Bronchial epithelial cell (primary cell): ENCODE measurements at regions not wholly inside any gene's neighbourhood (a gene's known extent, or its start where the extent isn't known, plus 50 kb on each side); places are given as distances from the start of the nearest gene placed in this dataset.

Source experiments
- DNase-seq: peaks from one replicate; pipeline ENCODE4 v3.0.0-alpha.2; 2010; ENCODE audit warnings: low read depth
- FAIRE-seq: peaks from 2 replicates; lab custom pipeline; 2011; peaks lifted over from hg19 to GRCh38; lab: Jason Lieb, UNC
- H3K27me3 ChIP-seq: 2 replicates; pipeline ENCODE4 v1.5.1; 2011; ENCODE audit warnings: low read length; ENCODE audit not compliant: control insufficient read depth, insufficient read depth
- H3K36me3 ChIP-seq: 2 replicates; pipeline ENCODE4 v1.5.1; 2011; ENCODE audit warnings: low read length; ENCODE audit not compliant: control insufficient read depth, insufficient read depth
- H3K4me3 ChIP-seq: 2 replicates; pipeline ENCODE4 v1.5.1; 2011; ENCODE audit warnings: mild to moderate bottlenecking, low read depth, low read length, control low read depth
- TF ChIP-seq, protein P1 (sequence below): IDR thresholded peaks from 2 replicates; pipeline ENCODE4 v1.5.1; 2011; ENCODE audit warnings: mild to moderate bottlenecking, moderate library complexity, low read length, control low read depth, inconsistent platforms; ENCODE audit not compliant: insufficient read depth, severe bottlenecking

DNA sequence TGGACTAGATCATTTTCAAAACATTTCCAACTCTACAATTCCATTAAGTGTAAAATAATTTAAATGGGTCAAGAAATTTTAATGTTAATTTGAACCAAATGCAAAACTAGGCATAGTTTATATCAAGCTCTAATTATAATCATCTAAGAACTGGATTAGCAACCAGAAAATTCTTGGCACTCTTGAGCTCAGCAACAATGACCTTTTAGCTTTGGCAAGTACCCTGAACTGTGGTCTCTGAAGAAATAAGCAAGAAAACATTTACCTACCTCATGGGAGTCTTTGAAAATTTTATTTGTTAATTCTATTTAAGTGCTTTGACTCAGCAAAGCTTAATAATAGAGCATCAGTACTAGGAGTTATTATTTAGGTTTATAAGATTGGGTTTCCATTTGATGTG is 313.2 kb downstream of the SATB2 start:
- Histone ChIP-seq H3K36me3 (no peaks in the 10 kb centered on the region), H3K27me3 (no peaks in the 10 kb centered on the region), H3K4me3 (no peak overlapping the region)
- FAIRE-seq (no peak), DNase-seq (no peak)
- TF ChIP-seq, protein P1, sequence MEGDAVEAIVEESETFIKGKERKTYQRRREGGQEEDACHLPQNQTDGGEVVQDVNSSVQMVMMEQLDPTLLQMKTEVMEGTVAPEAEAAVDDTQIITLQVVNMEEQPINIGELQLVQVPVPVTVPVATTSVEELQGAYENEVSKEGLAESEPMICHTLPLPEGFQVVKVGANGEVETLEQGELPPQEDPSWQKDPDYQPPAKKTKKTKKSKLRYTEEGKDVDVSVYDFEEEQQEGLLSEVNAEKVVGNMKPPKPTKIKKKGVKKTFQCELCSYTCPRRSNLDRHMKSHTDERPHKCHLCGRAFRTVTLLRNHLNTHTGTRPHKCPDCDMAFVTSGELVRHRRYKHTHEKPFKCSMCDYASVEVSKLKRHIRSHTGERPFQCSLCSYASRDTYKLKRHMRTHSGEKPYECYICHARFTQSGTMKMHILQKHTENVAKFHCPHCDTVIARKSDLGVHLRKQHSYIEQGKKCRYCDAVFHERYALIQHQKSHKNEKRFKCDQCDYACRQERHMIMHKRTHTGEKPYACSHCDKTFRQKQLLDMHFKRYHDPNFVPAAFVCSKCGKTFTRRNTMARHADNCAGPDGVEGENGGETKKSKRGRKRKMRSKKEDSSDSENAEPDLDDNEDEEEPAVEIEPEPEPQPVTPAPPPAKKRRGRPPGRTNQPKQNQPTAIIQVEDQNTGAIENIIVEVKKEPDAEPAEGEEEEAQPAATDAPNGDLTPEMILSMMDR = no peak

DNA sequence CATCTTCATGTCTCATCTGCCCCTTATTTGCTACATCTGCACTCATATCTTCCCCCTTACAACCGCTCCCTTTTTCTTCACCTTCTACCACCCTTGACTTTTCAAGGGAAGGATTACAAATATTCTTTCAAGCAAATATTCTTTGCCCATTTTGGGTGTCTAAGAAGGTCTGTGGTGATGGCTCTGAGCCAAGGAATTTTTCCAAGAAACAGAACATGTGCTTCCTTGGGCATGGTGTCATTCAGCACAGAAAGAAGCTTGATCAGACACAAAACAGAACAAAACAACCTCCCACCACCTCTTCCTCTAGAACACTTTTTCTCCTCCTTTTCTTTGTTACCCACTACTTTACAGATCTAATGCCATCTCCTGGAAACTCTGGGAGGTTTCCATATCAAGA is 313.7 kb downstream of the SATB2 start:
- FAIRE-seq = no peak
- Histone ChIP-seq H3K27me3 (no peaks in the 10 kb centered on the region), H3K4me3 (no peak overlapping the region), H3K36me3 (no peaks in the 10 kb centered on the region)
- DNase-seq = no peak
- TF ChIP-seq, protein P1 = no peak

DNA sequence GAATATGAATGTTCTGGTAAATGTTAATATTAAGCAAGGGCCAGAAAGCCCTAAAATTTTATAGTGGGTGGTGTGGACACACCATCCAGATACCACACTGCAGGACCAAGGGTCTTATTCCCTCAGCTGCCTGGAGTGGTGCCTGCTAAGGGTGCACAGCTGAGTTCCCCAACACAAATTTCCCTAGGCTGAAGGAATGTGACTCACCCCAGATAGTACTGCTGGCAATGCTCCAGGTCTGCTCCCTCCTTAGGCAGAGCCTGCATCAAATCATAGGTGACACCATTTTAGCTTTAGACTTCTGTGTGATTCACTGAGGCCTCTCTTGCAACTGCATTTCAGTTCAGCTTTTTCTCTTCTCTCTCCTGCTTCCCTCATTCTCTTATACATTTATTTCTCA is 321.1 kb downstream of the SATB2 start:
- H3K4me3 ChIP-seq = no peak overlapping the region
- TF ChIP-seq, protein P1 = no peak
- H3K27me3 ChIP-seq = no peaks in the 10 kb centered on the region
- DNase-seq = peak; percentile 52
- no peak for FAIRE-seq
- H3K36me3 ChIP-seq = no peaks in the 10 kb centered on the region

DNA sequence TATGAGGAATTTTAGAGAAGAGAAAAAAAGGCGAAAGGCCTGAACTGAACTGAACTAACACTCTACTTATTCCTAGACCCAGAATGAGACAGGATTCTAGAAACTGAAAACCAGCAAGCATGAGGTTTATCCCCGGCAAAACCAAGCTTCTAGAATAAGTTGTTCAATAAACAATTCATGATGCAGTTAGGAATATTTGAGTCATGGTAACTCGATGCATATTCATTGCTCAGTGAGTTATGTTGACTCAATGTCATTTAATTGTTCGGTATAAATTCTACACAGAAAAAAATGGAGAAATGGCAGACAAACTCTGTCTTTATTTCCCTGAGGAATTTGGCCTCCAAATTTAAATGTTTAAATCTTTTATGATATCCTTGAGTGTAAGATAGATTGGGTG is 321.5 kb downstream of the SATB2 start:
- FAIRE-seq = no peak
- TF ChIP-seq, protein P1 = no peak
- H3K27me3 ChIP-seq = no peaks in the 10 kb centered on the region
- H3K36me3 ChIP-seq = no peaks in the 10 kb centered on the region
- no peak for DNase-seq
- H3K4me3 ChIP-seq = no peak overlapping the region

DNA sequence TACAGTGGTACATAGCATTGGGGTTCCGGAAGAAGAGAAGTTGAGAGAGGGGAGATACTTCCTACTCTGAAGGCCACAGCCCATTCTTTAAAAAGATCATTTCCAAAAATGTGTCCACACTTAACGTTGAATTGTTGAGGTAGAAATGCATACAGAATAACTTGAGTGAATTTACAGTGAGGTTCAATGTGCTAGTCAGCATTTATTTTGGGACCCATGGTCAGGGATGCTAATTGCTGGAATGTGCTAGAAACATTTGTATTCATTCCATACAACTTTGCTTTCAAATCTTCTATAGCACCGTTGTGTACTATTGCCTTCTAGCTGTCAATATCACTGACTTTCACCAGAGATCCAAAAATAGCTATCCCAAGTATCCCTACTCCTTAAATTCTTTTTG is 325.9 kb downstream of the SATB2 start:
- Histone ChIP-seq H3K27me3 (no peaks in the 10 kb centered on the region), H3K36me3 (no peaks in the 10 kb centered on the region), H3K4me3 (no peak overlapping the region)
- DNase-seq = no peak
- FAIRE-seq = no peak
- TF ChIP-seq, protein P1 = no peak

DNA sequence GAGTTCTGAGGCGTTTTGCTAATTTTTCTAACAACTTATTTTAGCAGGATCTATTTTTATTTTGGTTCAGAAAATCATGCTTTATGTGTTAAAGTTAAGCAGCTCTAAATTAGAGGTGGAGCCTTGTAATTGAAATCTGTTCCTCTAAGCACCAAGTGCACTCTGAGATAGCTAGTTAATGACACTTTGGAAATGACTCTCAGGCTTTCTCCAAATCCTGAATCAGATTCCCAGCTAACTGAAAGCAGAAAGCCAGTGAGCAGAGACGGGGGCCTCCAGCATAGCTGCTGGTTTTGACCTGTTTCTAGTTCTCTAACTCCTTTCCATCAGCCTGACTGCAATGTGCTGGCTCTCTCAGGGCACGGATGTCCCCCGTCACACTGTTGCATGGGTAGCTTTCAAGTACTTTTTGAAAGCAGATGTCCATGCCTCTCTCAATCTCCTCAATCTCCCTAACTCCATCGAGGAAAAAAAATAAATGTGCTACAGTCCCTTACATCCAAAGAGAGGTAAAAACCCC is 326.5 kb downstream of the SATB2 start:
- no peaks in the 10 kb centered on the region for H3K36me3 ChIP-seq
- no peak for FAIRE-seq
- no peak overlapping the region for H3K4me3 ChIP-seq
- TF ChIP-seq, protein P1 = no peak
- no peak for DNase-seq
- no peaks in the 10 kb centered on the region for H3K27me3 ChIP-seq
